ENCODE measurements at regions not wholly inside any gene's neighbourhood (a gene's known extent, or its start where the extent isn't known, plus 50 kb on each side); places are given as distances from the start of the nearest gene placed in this dataset.

DNA sequence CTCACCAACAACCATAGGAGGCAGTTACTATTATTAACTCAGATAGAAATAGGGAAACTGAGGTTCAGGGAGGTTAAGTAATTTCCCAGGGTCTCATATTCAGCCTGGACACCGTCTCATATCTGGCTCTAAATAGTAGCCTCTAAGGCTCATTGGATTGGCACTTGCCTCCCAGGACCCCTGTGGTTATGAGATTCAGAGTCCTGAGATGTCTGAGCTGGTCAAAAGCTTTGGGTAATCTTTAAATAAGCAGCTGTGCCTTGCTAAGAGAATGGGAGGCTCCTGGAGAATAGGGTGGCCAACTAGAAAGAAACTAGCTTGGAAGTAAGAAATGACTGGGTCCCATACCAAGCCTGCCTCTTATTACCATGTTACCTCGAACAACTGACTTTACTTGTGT, 50.3 kb upstream of the CRHR1 start:
- Histone ChIP-seq H3K4me2 (ENCODE audit: low read length) (no peak overlapping the region), H3K9me3 (ENCODE audit: control insufficient read depth, low read length) (no peaks in the 10 kb centered on the region), H3K9ac (no peak overlapping the region), H3K27me3 (ENCODE audit: control insufficient read depth, insufficient read depth, low read length) (no peaks in the 10 kb centered on the region), H2AFZ (no peak overlapping the region), H3K27ac (no peak overlapping the region), H3K79me2 (no peaks in the 10 kb centered on the region), H3K4me1 (no peaks in the 10 kb centered on the region), H3K4me3 (ENCODE audit: low read depth, low read length) (no peak overlapping the region), H3K36me3 (ENCODE audit: control insufficient read depth, insufficient read depth, low read length) (no peaks in the 10 kb centered on the region)
- TF ChIP-seq, protein P1, sequence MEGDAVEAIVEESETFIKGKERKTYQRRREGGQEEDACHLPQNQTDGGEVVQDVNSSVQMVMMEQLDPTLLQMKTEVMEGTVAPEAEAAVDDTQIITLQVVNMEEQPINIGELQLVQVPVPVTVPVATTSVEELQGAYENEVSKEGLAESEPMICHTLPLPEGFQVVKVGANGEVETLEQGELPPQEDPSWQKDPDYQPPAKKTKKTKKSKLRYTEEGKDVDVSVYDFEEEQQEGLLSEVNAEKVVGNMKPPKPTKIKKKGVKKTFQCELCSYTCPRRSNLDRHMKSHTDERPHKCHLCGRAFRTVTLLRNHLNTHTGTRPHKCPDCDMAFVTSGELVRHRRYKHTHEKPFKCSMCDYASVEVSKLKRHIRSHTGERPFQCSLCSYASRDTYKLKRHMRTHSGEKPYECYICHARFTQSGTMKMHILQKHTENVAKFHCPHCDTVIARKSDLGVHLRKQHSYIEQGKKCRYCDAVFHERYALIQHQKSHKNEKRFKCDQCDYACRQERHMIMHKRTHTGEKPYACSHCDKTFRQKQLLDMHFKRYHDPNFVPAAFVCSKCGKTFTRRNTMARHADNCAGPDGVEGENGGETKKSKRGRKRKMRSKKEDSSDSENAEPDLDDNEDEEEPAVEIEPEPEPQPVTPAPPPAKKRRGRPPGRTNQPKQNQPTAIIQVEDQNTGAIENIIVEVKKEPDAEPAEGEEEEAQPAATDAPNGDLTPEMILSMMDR (IDR thresholded peaks at IDR 0.05) = no peak
